H1 (cell line): ENCODE measurements at regions not wholly inside any gene's neighbourhood (a gene's known extent, or its start where the extent isn't known, plus 50 kb on each side); places are given as distances from the start of the nearest gene placed in this dataset.

Source experiments
- CTCF ChIA-PET: fragments of 300-600 bp; sonication (Branson Sonifier 250); formaldehyde crosslinking; loops from one replicate; lab custom pipeline; 2021; ENCODE audit not compliant: partially characterized antibody; lab: Charles Lee
- POLR2A ChIA-PET: fragments of 300-600 bp; sonication (Branson Sonifier 250); formaldehyde crosslinking; loops from one replicate; lab custom pipeline; 2021; ENCODE audit warnings: inconsistent platforms; ENCODE audit not compliant: partially characterized antibody; lab: Charles Lee
- DNase-seq, 2 experiments: peaks; one replicate each; pipeline versions ENCODE4 v3.0.0 to v3.0.0-alpha.2; 2010 to 2022; ENCODE audit warnings: low spot score in 2 of 2, low read depth in 1 of 2, mixed read lengths in 1 of 2
- FAIRE-seq: peaks from 2 replicates; lab custom pipeline; 2011; peaks lifted over from hg19 to GRCh38; lab: Jason Lieb, UNC
- H2AFZ ChIP-seq: 2 replicates; pipeline ENCODE4 v1.8.1; 2012; ENCODE audit warnings: low read length, inconsistent platforms
- H2AK5ac ChIP-seq: 2 replicates; pipeline ENCODE4 v1.6.1; 2013; ENCODE audit warnings: low read depth, low read length
- H2BK120ac ChIP-seq: replicated peaks from 2 replicates; pipeline ENCODE3; 2013; ENCODE audit warnings: low read depth, low read length, inconsistent platforms
- H2BK12ac ChIP-seq: 2 replicates; pipeline ENCODE4 v1.6.1; 2013; ENCODE audit warnings: low read depth, low read length
- H2BK15ac ChIP-seq: 2 replicates; pipeline ENCODE4 v1.6.1; 2013; ENCODE audit warnings: low read length
- H2BK20ac ChIP-seq: 2 replicates; pipeline ENCODE4 v1.6.1; 2013; ENCODE audit warnings: low read length
- H2BK5ac ChIP-seq: 2 replicates; pipeline ENCODE4 v1.6.1; 2013; ENCODE audit warnings: low read depth, low read length
- H3K14ac ChIP-seq: 2 replicates; pipeline ENCODE4 v1.6.1; 2013; ENCODE audit warnings: inconsistent platforms; ENCODE audit not compliant: insufficient read length
- H3K18ac ChIP-seq: 2 replicates; pipeline ENCODE4 v1.6.1; 2013; ENCODE audit warnings: low read length; ENCODE audit errors: extremely low read depth
- H3K23ac ChIP-seq: 2 replicates; pipeline ENCODE4 v1.6.1; 2013; ENCODE audit warnings: inconsistent platforms; ENCODE audit not compliant: insufficient read length
- H3K23me2 ChIP-seq: 2 replicates; pipeline ENCODE4 v1.6.1; 2013; ENCODE audit warnings: low read depth, low read length
- H3K27ac ChIP-seq: 2 replicates; pipeline ENCODE4 v1.6.1; 2011; ENCODE audit warnings: low read depth, low read length, inconsistent platforms
- H3K27me3 ChIP-seq, 4 experiments: replicated peaks in 1 of 4; 1 replicate in 1 of 4; 2 replicates in 3 of 4; pipeline versions ENCODE4 v1.6.1 to v1.8.1; 2011 to 2013; ENCODE audit warnings: low read length in 3 of 4, mild to moderate bottlenecking in 3 of 4, inconsistent platforms in 2 of 4, mixed read lengths in 2 of 4, moderate library complexity in 1 of 4; ENCODE audit not compliant: control insufficient read depth in 3 of 4, insufficient read depth in 3 of 4; ENCODE audit errors: extremely low read depth in 1 of 4
- H3K36me3 ChIP-seq, 4 experiments: 2 replicates each; pipeline versions ENCODE4 v1.6.1 to v1.8.1; 2011 to 2013; ENCODE audit warnings: mild to moderate bottlenecking in 4 of 4, low read length in 3 of 4, moderate library complexity in 2 of 4, control low read depth in 1 of 4, inconsistent platforms in 1 of 4; ENCODE audit not compliant: insufficient read depth in 4 of 4, control insufficient read depth in 2 of 4
- H3K4ac ChIP-seq: replicated peaks from 2 replicates; pipeline ENCODE3; 2013; ENCODE audit warnings: low read length, low read depth, mixed read lengths, inconsistent platforms; ENCODE audit not compliant: insufficient read length
- H3K4me1 ChIP-seq, 4 experiments: replicated peaks in 1 of 4; 1 replicate in 1 of 4; 2 replicates in 3 of 4; pipeline versions ENCODE4 v1.6.1 to v1.8.1; 2011 to 2013; ENCODE audit warnings: low read length in 3 of 4, inconsistent platforms in 2 of 4, mixed read lengths in 1 of 4; ENCODE audit not compliant: insufficient read depth in 4 of 4, control insufficient read depth in 3 of 4
- H3K4me2 ChIP-seq, 2 experiments: 2 replicates each; pipeline versions ENCODE4 v1.6.1 to v1.8.1; 2011 to 2013; ENCODE audit warnings: low read depth in 2 of 2, low read length in 2 of 2, control low read depth in 1 of 2, inconsistent platforms in 1 of 2, mild to moderate bottlenecking in 1 of 2; ENCODE audit not compliant: insufficient read depth in 1 of 2
- H3K4me3 ChIP-seq, 4 experiments: fragments of 200-600, 300-600 bp in 1 of 4; sonication (generic), shearing (Covaris generic), sonication (Bioruptor Twin) in 1 of 4; 2 replicates each; pipeline versions ENCODE4 v1.5.1 to v1.8.1; 2011 to 2016; ENCODE audit warnings: low read length in 4 of 4, low read depth in 3 of 4, control low read depth in 2 of 4, inconsistent platforms in 2 of 4, mild to moderate bottlenecking in 2 of 4, mixed read lengths in 1 of 4, moderate library complexity in 1 of 4; ENCODE audit not compliant: insufficient read depth in 2 of 4; ENCODE audit errors: extremely low read depth in 1 of 4
- H3K56ac ChIP-seq: replicated peaks from 2 replicates; pipeline ENCODE3; 2013; ENCODE audit warnings: low read depth, mild to moderate bottlenecking, mixed read lengths, low read length, inconsistent platforms; ENCODE audit not compliant: insufficient read length
- H3K79me1 ChIP-seq: 2 replicates; pipeline ENCODE4 v1.6.1; 2013; ENCODE audit warnings: low read depth, low read length, control low read depth
- H3K79me2 ChIP-seq, 2 experiments: 2 replicates each; pipeline versions ENCODE4 v1.6.1 to v1.8.1; 2012 to 2013; ENCODE audit warnings: low read length in 2 of 2, mild to moderate bottlenecking in 2 of 2, inconsistent platforms in 1 of 2; ENCODE audit not compliant: insufficient read depth in 2 of 2, control insufficient read depth in 1 of 2
- H3K9ac ChIP-seq, 4 experiments: replicated peaks in 1 of 4; 1 replicate in 1 of 4; 2 replicates in 3 of 4; pipeline versions ENCODE4 v1.6.1 to v1.8.1; 2011 to 2013; ENCODE audit warnings: low read depth in 3 of 4, low read length in 3 of 4, control low read depth in 2 of 4, mild to moderate bottlenecking in 2 of 4, moderate library complexity in 2 of 4, inconsistent platforms in 1 of 4; ENCODE audit errors: extremely low read depth in 1 of 4
- H3K9me3 ChIP-seq, 2 experiments: 2 replicates each; pipeline versions ENCODE4 v1.6.1 to v1.8.1; 2012 to 2013; ENCODE audit warnings: mild to moderate bottlenecking in 2 of 2, moderate library complexity in 2 of 2, control low read depth in 1 of 2, inconsistent platforms in 1 of 2, low read depth in 1 of 2, low read length in 1 of 2, mixed read lengths in 1 of 2; ENCODE audit not compliant: insufficient read depth in 2 of 2
- H4K20me1 ChIP-seq, 2 experiments: replicated peaks in 1 of 2; 2 replicates each; pipeline versions ENCODE3 to v1.8.1; 2011 to 2013; ENCODE audit warnings: inconsistent platforms in 2 of 2, low read length in 2 of 2, mild to moderate bottlenecking in 1 of 2; ENCODE audit not compliant: insufficient read depth in 2 of 2, control insufficient read depth in 1 of 2
- H4K5ac ChIP-seq: 2 replicates; pipeline ENCODE4 v1.6.1; 2013; ENCODE audit warnings: low read length, low read depth, mixed read lengths, inconsistent platforms; ENCODE audit not compliant: insufficient read length
- H4K8ac ChIP-seq: 2 replicates; pipeline ENCODE4 v1.8.0; 2013; ENCODE audit warnings: mild to moderate bottlenecking, moderate library complexity, low read length, inconsistent platforms; ENCODE audit not compliant: insufficient read depth; ENCODE audit errors: extremely low read depth
- H4K91ac ChIP-seq: replicated peaks from 2 replicates; pipeline ENCODE3; 2013; ENCODE audit warnings: low read length, mixed read lengths, inconsistent platforms; ENCODE audit not compliant: insufficient read length
- ATF3 ChIP-seq: IDR thresholded peaks from 2 replicates; pipeline ENCODE4 v1.6.1; 2011; ENCODE audit warnings: low read depth, mild to moderate bottlenecking, low read length; ENCODE audit not compliant: insufficient read depth
- HDAC6 ChIP-seq: IDR thresholded peaks from one replicate; pipeline ENCODE4 v1.7.1; 2012; ENCODE audit warnings: low read depth, mild to moderate bottlenecking, inconsistent platforms, low read length, moderate library complexity
- SIX5 ChIP-seq: IDR thresholded peaks from 2 replicates; pipeline ENCODE4 v1.6.1; 2011; ENCODE audit warnings: mild to moderate bottlenecking, low read depth, low read length
- WGBS, 2 experiments: shearing (Covaris generic) in 1 of 2; methylation state at CpG; one replicate each; pipeline versions ENCODE4 v1.1.6 to v1.1.7; 2013 to 2015; ENCODE audit warnings: low lambda C conversion rate in 2 of 2, mixed read lengths in 2 of 2, inconsistent platforms in 1 of 2, low coverage in 1 of 2, missing lambda C conversion rate in 1 of 2; ENCODE audit not compliant: insufficient replicate concordance in 2 of 2, insufficient coverage in 1 of 2, insufficient read length in 1 of 2; ENCODE audit errors: extremely low coverage in 1 of 2, missing lambda C conversion rate in 1 of 2; 5-methylcytosine and 5-hydroxymethylcytosine counted together

- H3K4me3 ChIP-seq, result no peak overlapping the region
- ChIA-PET CTCF (interaction anchor here (1.2 kb wide), 1 partner anchor 47 kb away, joined by 3 read pairs; no protein-coding TSS in a partner anchor), POLR2A (no interaction called here)
- no peaks in the 10 kb centered on the region for H4K20me1 ChIP-seq
- no peaks in the 10 kb centered on the region for H3K27me3 ChIP-seq
- TF ChIP-seq HDAC6 (no peak), ATF3 (no peak), SIX5 (no peak)
- TF ChIP-seq, all 59 proteins: peak for 0
- Histone ChIP-seq H2BK15ac (no peak overlapping the region), H3K27ac (no peak overlapping the region), H3K9me3 (no peaks in the 10 kb centered on the region), H3K14ac (no peak overlapping the region), H2BK120ac (no peak overlapping the region), H3K9ac (no peak overlapping the region), H3K18ac (no peak overlapping the region), H2BK5ac (no peak overlapping the region), H3K4me2 (no peak overlapping the region), H4K5ac (no peak overlapping the region), H3K4ac (no peak overlapping the region), H3K23ac (no peak overlapping the region), H3K23me2 (no peaks in the 10 kb centered on the region), H3K79me2 (no peaks in the 10 kb centered on the region), H3K4me1 (peaks cover 0 to 2% (median 0%) of the 10 kb centered on the region in 4 experiments; a peak in 1 of 7 replicates), H2BK12ac (no peak overlapping the region), H3K36me3 (no peaks in the 10 kb centered on the region), H3K56ac (no peak overlapping the region), H2AFZ (no peak overlapping the region), H2AK5ac (no peak overlapping the region), H4K91ac (no peak overlapping the region), H4K8ac (no peak overlapping the region), H2BK20ac (no peak overlapping the region), H3K79me1 (no peaks in the 10 kb centered on the region)
- no peak for FAIRE-seq
- DNase-seq, result no peak
- WGBS, 2 experiments, result 87% methylated on average over 1 of the region's 1 CpG; no CpG with 5 or more reads in 1 of the 2 experiments
These were observed 156.7 kb upstream of the ATP11B start for GRCh38 chr3:182636646-182637045.
